Parathyroid adenoma (tissue), 2 donors: ENCODE measurements at regions not wholly inside any gene's neighbourhood (a gene's known extent, or its start where the extent isn't known, plus 50 kb on each side); places are given as distances from the start of the nearest gene placed in this dataset.

Source experiments
- H2AFZ ChIP-seq: fragments of 300-600 bp; sonication (generic); one replicate; pipeline ENCODE4 v1.7.0; 2017; ENCODE audit warnings: antibody characterized with exemption, mild to moderate bottlenecking
- H3K27ac ChIP-seq: fragments of 300-600 bp; sonication (generic); one replicate; pipeline ENCODE4 v1.7.0; 2017
- H3K27me3 ChIP-seq: fragments of 300-600 bp; sonication (generic); one replicate; pipeline ENCODE4 v1.7.0; 2017; ENCODE audit warnings: low read length; ENCODE audit not compliant: control insufficient read depth, insufficient read depth
- H3K36me3 ChIP-seq: fragments of 300-600 bp; sonication (generic); one replicate; pipeline ENCODE4 v1.7.0; 2017; ENCODE audit warnings: low read length; ENCODE audit not compliant: control insufficient read depth, insufficient read depth
- H3K4me1 ChIP-seq: fragments of 300-600 bp; sonication (generic); one replicate; pipeline ENCODE4 v1.7.0; 2017; ENCODE audit warnings: control low read depth
- H3K4me2 ChIP-seq: fragments of 300-600 bp; sonication (generic); one replicate; pipeline ENCODE4 v1.7.0; 2017; ENCODE audit warnings: low read length
- H3K4me3 ChIP-seq: fragments of 300-600 bp; sonication (generic); one replicate; pipeline ENCODE4 v1.7.0; 2017; ENCODE audit warnings: low read depth, low read length
- H3K79me2 ChIP-seq: fragments of 300-600 bp; sonication (generic); one replicate; pipeline ENCODE4 v1.7.0; 2017; ENCODE audit warnings: control low read depth
- H3K9ac ChIP-seq: fragments of 300-600 bp; sonication (generic); one replicate; pipeline ENCODE4 v1.7.0; 2017; ENCODE audit warnings: mild to moderate bottlenecking
- H3K9me3 ChIP-seq: fragments of 300-600 bp; sonication (generic); one replicate; pipeline ENCODE4 v1.7.0; 2017; ENCODE audit warnings: low read length; ENCODE audit not compliant: control insufficient read depth
- CTCF ChIP-seq: fragments of 300-600 bp; sonication (generic); IDR thresholded peaks from one replicate; pipeline ENCODE4 v1.7.0; 2017; ENCODE audit warnings: antibody characterized with exemption, mild to moderate bottlenecking
- donor health status: primary hyperparathyroidism.

- Histone ChIP-seq H3K9ac (no peak overlapping the region), H3K4me2 (no peak overlapping the region), H3K36me3 (no peaks in the 10 kb centered on the region), H3K9me3 (no peaks in the 10 kb centered on the region), H3K27me3 (no peaks in the 10 kb centered on the region), H3K27ac (no peak overlapping the region), H2AFZ (no peak overlapping the region), H3K4me1 (no peaks in the 10 kb centered on the region), H3K4me3 (no peak overlapping the region), H3K79me2 (no peaks in the 10 kb centered on the region)
- no peak for TF ChIP-seq CTCF
Measured at GRCh38 chr2:126425943-126426342, 230.0 kb upstream of the GYPC start.

GRCh38 chr2:126429103-126429502 lies 226.9 kb upstream of the GYPC start:
- TF ChIP-seq CTCF, result no peak
- Histone ChIP-seq H3K9me3 (no peaks in the 10 kb centered on the region), H3K4me1 (no peaks in the 10 kb centered on the region)

GRCh38 chr2:126431136-126431535 lies 224.8 kb upstream of the GYPC start:
- Histone ChIP-seq H3K9me3 (no peaks in the 10 kb centered on the region), H3K4me3 (no peak overlapping the region), H3K4me1 (no peaks in the 10 kb centered on the region), H3K36me3 (no peaks in the 10 kb centered on the region), H3K79me2 (no peaks in the 10 kb centered on the region), H3K9ac (no peak overlapping the region), H3K4me2 (no peak overlapping the region), H3K27ac (no peak overlapping the region), H3K27me3 (no peaks in the 10 kb centered on the region), H2AFZ (no peak overlapping the region)
- TF ChIP-seq CTCF, result no peak

More at GRCh38 chr2:126429103-126429502, 226.9 kb upstream of the GYPC start:
- Histone ChIP-seq H2AFZ (no peak overlapping the region), H3K9ac (no peak overlapping the region), H3K36me3 (no peaks in the 10 kb centered on the region), H3K4me2 (no peak overlapping the region), H3K27ac (no peak overlapping the region), H3K27me3 (no peaks in the 10 kb centered on the region), H3K79me2 (no peaks in the 10 kb centered on the region), H3K4me3 (no peak overlapping the region)

- Histone ChIP-seq H2AFZ (no peak overlapping the region), H3K4me1 (no peaks in the 10 kb centered on the region), H3K27me3 (no peaks in the 10 kb centered on the region), H3K36me3 (no peaks in the 10 kb centered on the region), H3K9ac (no peak overlapping the region), H3K9me3 (no peaks in the 10 kb centered on the region), H3K27ac (no peak overlapping the region), H3K79me2 (no peaks in the 10 kb centered on the region), H3K4me3 (no peak overlapping the region), H3K4me2 (no peak overlapping the region)
- no peak for TF ChIP-seq CTCF
Measured at GRCh38 chr2:126436411-126436810, 219.5 kb upstream of the GYPC start.

- Histone ChIP-seq H2AFZ (no peak overlapping the region), H3K79me2 (no peaks in the 10 kb centered on the region), H3K27ac (no peak overlapping the region), H3K36me3 (no peaks in the 10 kb centered on the region), H3K4me3 (no peak overlapping the region), H3K4me1 (no peaks in the 10 kb centered on the region), H3K9ac (no peak overlapping the region), H3K9me3 (no peaks in the 10 kb centered on the region), H3K27me3 (no peaks in the 10 kb centered on the region), H3K4me2 (no peak overlapping the region)
- TF ChIP-seq CTCF, result no peak
Measured at GRCh38 chr2:126437016-126437415, 218.9 kb upstream of the GYPC start.
